AG04449 (cell line): ENCODE measurements at regions not wholly inside any gene's neighbourhood (a gene's known extent, or its start where the extent isn't known, plus 50 kb on each side); places are given as distances from the start of the nearest gene placed in this dataset.

ENCODE experiments used
- CTCF ChIA-PET: fragments of 350-600 bp; formaldehyde crosslinking; extraction: SDS; loops from one replicate; lab custom pipeline; 2021; ENCODE audit warnings: antibody characterized with exemption; lab: Yijun Ruan, JAX
- POLR2A ChIA-PET: fragments of 400-600, 350-600 bp; formaldehyde crosslinking; extraction: SDS; loops from one replicate; lab custom pipeline; 2020; ENCODE audit warnings: antibody characterized with exemption, inconsistent platforms; lab: Yijun Ruan, JAX
- DNase-seq: peaks from one replicate; pipeline ENCODE4 v3.0.0-alpha.2; 2010; ENCODE audit warnings: low read depth, low spot score
- H3K4me3 ChIP-seq: 2 replicates; pipeline ENCODE4 v1.5.1; 2011; ENCODE audit warnings: low read depth, mild to moderate bottlenecking, control low read depth, low read length
- CTCF ChIP-seq: IDR thresholded peaks from one replicate; pipeline ENCODE4 v1.5.1; 2011; ENCODE audit warnings: mild to moderate bottlenecking, moderate library complexity, low read length, control low read depth, inconsistent platforms; ENCODE audit not compliant: insufficient read depth; ENCODE audit errors: missing control alignments

- ChIA-PET POLR2A (no interaction called here), CTCF (no interaction called here)
- no peak for TF ChIP-seq CTCF
- H3K4me3 ChIP-seq: no peak overlapping the region
- DNase-seq: no peak
Observed at GRCh38 chr11:106514706-106515105, 437.2 kb downstream of the AASDHPPT start.

GRCh38 chr11:106517426-106517825, 440.0 kb downstream of the AASDHPPT start:
- no peak for DNase-seq
- no peak for TF ChIP-seq CTCF
- ChIA-PET CTCF (no interaction called here), POLR2A (no interaction called here)
- no peak overlapping the region for H3K4me3 ChIP-seq

- no peak for DNase-seq
- ChIA-PET CTCF (no interaction called here), POLR2A (no interaction called here)
- no peak for TF ChIP-seq CTCF
- no peak overlapping the region for H3K4me3 ChIP-seq
Observed at GRCh38 chr11:106520146-106520912, 442.9 kb downstream of the AASDHPPT start.

GRCh38 chr11:106520920-106521319, 443.5 kb downstream of the AASDHPPT start:
- H3K4me3 ChIP-seq: no peak overlapping the region
- DNase-seq: no peak
- CTCF ChIA-PET: no interaction called here
- no peak for TF ChIP-seq CTCF
- POLR2A ChIA-PET: no interaction called here

GRCh38 chr11:106523171-106523570, 445.7 kb downstream of the AASDHPPT start:
- ChIA-PET POLR2A (no interaction called here), CTCF (no interaction called here)
- no peak for TF ChIP-seq CTCF
- H3K4me3 ChIP-seq: no peak overlapping the region
- DNase-seq: no peak

- no peak overlapping the region for H3K4me3 ChIP-seq
- DNase-seq: no peak
- POLR2A ChIA-PET: no interaction called here
- TF ChIP-seq CTCF: no peak
- CTCF ChIA-PET: interaction anchor here (0.8 kb wide), 1 partner anchor 16 kb away, joined by 3 read pairs; no protein-coding TSS in a partner anchor
Observed at GRCh38 chr11:106523921-106524320, 446.5 kb downstream of the AASDHPPT start.
